Astrocyte (in vitro differentiated cells and primary cell): ENCODE measurements at regions not wholly inside any gene's neighbourhood (a gene's known extent, or its start where the extent isn't known, plus 50 kb on each side); places are given as distances from the start of the nearest gene placed in this dataset.

Experiments used
- DNase-seq: peaks from one replicate; pipeline ENCODE4 v3.0.0-alpha.2; 2010; ENCODE audit warnings: low read depth
- FAIRE-seq: peaks from 2 replicates; lab custom pipeline; 2011; peaks lifted over from hg19 to GRCh38; lab: Jason Lieb, UNC
- H2AFZ ChIP-seq: 2 replicates; pipeline ENCODE4 v1.6.0; 2012; ENCODE audit warnings: low read depth, low read length, inconsistent platforms
- H3K27ac ChIP-seq: 2 replicates; pipeline ENCODE4 v1.5.1; 2011; ENCODE audit warnings: low read depth, low read length, inconsistent platforms
- H3K27me3 ChIP-seq: 2 replicates; pipeline ENCODE4 v1.6.0; 2011; ENCODE audit warnings: low read length, inconsistent platforms; ENCODE audit not compliant: insufficient read depth
- H3K36me3 ChIP-seq: 2 replicates; pipeline ENCODE4 v1.5.1; 2011; ENCODE audit warnings: low read length, inconsistent platforms; ENCODE audit not compliant: insufficient read depth
- H3K4me1 ChIP-seq: 2 replicates; pipeline ENCODE4 v1.5.1; 2011; ENCODE audit warnings: low read length, inconsistent platforms; ENCODE audit not compliant: insufficient read depth
- H3K4me2 ChIP-seq: 2 replicates; pipeline ENCODE4 v1.6.0; 2012; ENCODE audit warnings: low read length, inconsistent platforms
- H3K4me3 ChIP-seq: 2 replicates; pipeline ENCODE4 v1.5.1; 2011; ENCODE audit warnings: low read depth, mild to moderate bottlenecking, low read length, inconsistent platforms; ENCODE audit not compliant: insufficient read depth
- H3K79me2 ChIP-seq: 2 replicates; pipeline ENCODE4 v1.6.0; 2012; ENCODE audit warnings: mild to moderate bottlenecking, low read length, inconsistent platforms; ENCODE audit not compliant: insufficient read depth
- H3K9ac ChIP-seq: 2 replicates; pipeline ENCODE4 v1.6.0; 2012; ENCODE audit warnings: mild to moderate bottlenecking, low read length, inconsistent platforms
- H3K9me3 ChIP-seq: 2 replicates; pipeline ENCODE4 v1.5.1; 2012; ENCODE audit warnings: low read depth, mild to moderate bottlenecking, low read length, inconsistent platforms; ENCODE audit not compliant: insufficient read depth
- H4K20me1 ChIP-seq: 2 replicates; pipeline ENCODE4 v1.6.0; 2012; ENCODE audit warnings: low read length, inconsistent platforms; ENCODE audit not compliant: insufficient read depth
- H3K27ac Mint-ChIP-seq: one replicate; pipeline ENCODE4 v1.8.0; 2021; ENCODE audit warnings: mild to moderate bottlenecking, mixed read lengths; ENCODE audit not compliant: unreplicated experiment
- H3K27me3 Mint-ChIP-seq: one replicate; pipeline ENCODE4 v1.8.0; 2021; ENCODE audit warnings: low read depth, mixed read lengths; ENCODE audit not compliant: unreplicated experiment
- H3K36me3 Mint-ChIP-seq: one replicate; pipeline ENCODE4 v1.8.0; 2021; ENCODE audit warnings: low read depth, mixed read lengths; ENCODE audit not compliant: unreplicated experiment
- H3K4me1 Mint-ChIP-seq: one replicate; pipeline ENCODE4 v1.8.0; 2021; ENCODE audit warnings: low read depth, mixed read lengths; ENCODE audit not compliant: unreplicated experiment
- H3K4me3 Mint-ChIP-seq: one replicate; pipeline ENCODE4 v1.8.0; 2021; ENCODE audit warnings: mild to moderate bottlenecking, moderate library complexity, mixed read lengths; ENCODE audit not compliant: unreplicated experiment
- H3K9me3 Mint-ChIP-seq: one replicate; pipeline ENCODE4 v1.8.0; 2021; ENCODE audit warnings: mild to moderate bottlenecking, mixed read lengths; ENCODE audit not compliant: unreplicated experiment
- CTCF ChIP-seq: IDR thresholded peaks from 2 replicates; pipeline ENCODE4 v1.5.1; 2011; ENCODE audit warnings: low read depth, mild to moderate bottlenecking, inconsistent platforms, low read length, moderate library complexity; ENCODE audit not compliant: insufficient read depth
- EZH2 ChIP-seq: IDR thresholded peaks from 2 replicates; pipeline ENCODE4 v1.6.1; 2012; ENCODE audit warnings: mild to moderate bottlenecking, low read length, inconsistent platforms; ENCODE audit not compliant: insufficient read depth

GRCh38 chr16:82460766-82461165 is 166.0 kb upstream of the CDH13 start:
- TF ChIP-seq CTCF: no peak
- TF ChIP-seq EZH2: no peak
- no peak overlapping the region for H3K27ac Mint-ChIP-seq
- Histone ChIP-seq H3K36me3 (no peaks in the 10 kb centered on the region), H2AFZ (no peak overlapping the region), H3K79me2 (no peaks in the 10 kb centered on the region), H3K9me3 (no peaks in the 10 kb centered on the region), H3K4me3 (no peak overlapping the region), H4K20me1 (no peaks in the 10 kb centered on the region), H3K4me2 (no peak overlapping the region), H3K27me3 (peaks cover 11% of the 10 kb centered on the region), H3K27ac (no peak overlapping the region), H3K9ac (no peak overlapping the region), H3K4me1 (no peaks in the 10 kb centered on the region)
- DNase-seq: no peak
- H3K4me1 Mint-ChIP-seq: peaks cover 4% of the 10 kb centered on the region
- H3K9me3 Mint-ChIP-seq: no peaks in the 10 kb centered on the region
- no peaks in the 10 kb centered on the region for H3K36me3 Mint-ChIP-seq
- no peak for FAIRE-seq
- H3K27me3 Mint-ChIP-seq: peaks cover 18% of the 10 kb centered on the region
- H3K4me3 Mint-ChIP-seq: no peak overlapping the region

- no peak overlapping the region for H3K4me3 Mint-ChIP-seq
- no peak overlapping the region for H3K9ac ChIP-seq
- no peak overlapping the region for H3K27ac ChIP-seq
- no peak overlapping the region for H3K27ac Mint-ChIP-seq
- no peak overlapping the region for H3K4me3 ChIP-seq
- H3K27me3 Mint-ChIP-seq: peaks cover 16% of the 10 kb centered on the region
- H2AFZ ChIP-seq: no peak overlapping the region
- no peak overlapping the region for H3K4me2 ChIP-seq
- peaks cover 4% of the 10 kb centered on the region for H3K4me1 Mint-ChIP-seq
- no peaks in the 10 kb centered on the region for H3K4me1 ChIP-seq
- H3K79me2 ChIP-seq: no peaks in the 10 kb centered on the region
- H3K36me3 ChIP-seq: no peaks in the 10 kb centered on the region
- no peaks in the 10 kb centered on the region for H3K9me3 ChIP-seq
- peaks cover 11% of the 10 kb centered on the region for H3K27me3 ChIP-seq
- TF ChIP-seq CTCF: no peak
- TF ChIP-seq EZH2: no peak
- no peak for DNase-seq
- FAIRE-seq: no peak
- no peaks in the 10 kb centered on the region for H3K36me3 Mint-ChIP-seq
- no peaks in the 10 kb centered on the region for H3K9me3 Mint-ChIP-seq
- no peaks in the 10 kb centered on the region for H4K20me1 ChIP-seq
Measured at GRCh38 chr16:82459580-82460256, 167.1 kb upstream of the CDH13 start.

GRCh38 chr16:82456683-82457082 is 170.1 kb upstream of the CDH13 start:
- peaks cover 28% of the 10 kb centered on the region for H3K27me3 Mint-ChIP-seq
- H3K9me3 Mint-ChIP-seq: no peaks in the 10 kb centered on the region
- H4K20me1 ChIP-seq: no peaks in the 10 kb centered on the region
- no peak overlapping the region for H3K9ac ChIP-seq
- H3K4me1 ChIP-seq: no peaks in the 10 kb centered on the region
- H3K4me3 Mint-ChIP-seq: no peak overlapping the region
- FAIRE-seq (no peak), DNase-seq (peak; percentile 41)
- H3K4me1 Mint-ChIP-seq: peaks cover 4% of the 10 kb centered on the region
- H3K27ac Mint-ChIP-seq: no peak overlapping the region
- peaks cover 11% of the 10 kb centered on the region for H3K27me3 ChIP-seq
- H3K36me3 ChIP-seq: no peaks in the 10 kb centered on the region
- no peaks in the 10 kb centered on the region for H3K79me2 ChIP-seq
- H3K9me3 ChIP-seq: no peaks in the 10 kb centered on the region
- H2AFZ ChIP-seq: no peak overlapping the region
- TF ChIP-seq EZH2: no peak
- peak; percentile 76 for TF ChIP-seq CTCF
- H3K36me3 Mint-ChIP-seq: no peaks in the 10 kb centered on the region
- H3K4me2 ChIP-seq: no peak overlapping the region
- H3K27ac ChIP-seq: no peak overlapping the region
- no peak overlapping the region for H3K4me3 ChIP-seq
